ENCODE measurements at regions not wholly inside any gene's neighbourhood (a gene's known extent, or its start where the extent isn't known, plus 50 kb on each side); places are given as distances from the start of the nearest gene placed in this dataset.

DNA sequence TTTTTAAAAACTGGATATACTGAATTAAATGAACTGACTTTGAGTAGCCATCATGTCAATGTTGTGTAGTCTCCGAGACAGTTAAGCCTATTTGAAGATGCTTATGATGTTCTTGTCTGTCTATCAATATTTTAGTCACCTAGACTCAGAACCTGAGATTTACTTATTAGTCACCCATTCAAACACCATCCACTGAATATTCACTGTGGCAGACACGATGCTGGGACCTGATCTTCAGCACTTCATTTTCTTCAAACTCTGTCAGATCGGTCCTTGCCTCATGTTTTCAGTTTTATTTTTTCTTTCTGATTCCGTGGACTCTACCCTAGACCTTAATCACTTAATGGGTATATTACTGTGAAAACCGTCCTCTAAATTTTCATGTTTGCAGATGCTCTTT is 123.7 kb upstream of the MCHR2 start:
- no peak for ATAC-seq
- intact Hi-C loops (cut with DNase I) = loop anchor here (2.0 to 10.0 kb wide), 7 partner anchors 360 to 547 kb away; no protein-coding TSS in a partner anchor
- WGBS, 4 donors = 83 to 90% (median 86%) methylated on average over 5 of the region's 5 CpGs

DNA sequence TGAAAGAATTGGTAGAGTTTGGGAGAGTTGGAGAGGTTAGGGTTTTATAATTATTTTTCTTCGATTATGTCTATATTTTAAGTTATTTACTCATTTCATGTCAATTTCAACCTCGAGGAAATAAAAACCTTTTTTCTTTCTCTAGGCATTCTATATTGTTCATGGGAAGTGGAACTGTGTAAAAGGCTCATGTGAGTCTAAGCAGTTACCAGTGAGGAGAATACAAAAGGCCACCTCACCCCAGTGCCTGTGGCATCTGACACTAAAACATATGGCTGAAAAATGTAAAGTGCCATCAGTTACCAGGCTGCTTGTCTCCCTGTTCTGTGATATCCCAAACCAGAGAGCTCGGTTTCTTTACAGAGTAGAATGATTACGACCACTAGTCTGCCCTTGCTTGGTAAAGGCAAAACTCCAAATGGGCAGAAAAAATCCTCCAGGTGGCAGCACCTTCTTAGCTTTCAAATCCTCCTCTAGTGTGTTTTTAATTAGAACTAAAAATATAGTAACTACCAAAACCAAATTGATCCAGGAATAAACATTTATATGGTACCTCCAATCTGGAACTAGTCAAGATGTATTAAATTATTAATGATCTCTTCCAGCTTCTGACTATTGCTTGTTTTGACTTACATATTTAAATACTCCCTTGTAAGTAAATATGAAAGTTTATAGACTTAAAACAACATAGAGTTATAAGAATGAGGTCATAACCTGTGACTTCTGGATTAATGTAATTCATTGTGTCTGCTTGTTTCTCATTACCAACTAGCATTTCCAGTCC is 122.6 kb upstream of the MCHR2 start:
- DNase-seq = no peak
- Histone ChIP-seq H3K27me3 (peaks cover 0 to 8% (median 0%) of the 10 kb centered on the region in 9 donors), H3K36me3 (no peaks in the 10 kb centered on the region), H3K9me3 (no peaks in the 10 kb centered on the region), H3K4me1 (no peaks in the 10 kb centered on the region), H3K27ac (no peak overlapping the region), H3K4me3 (no peak overlapping the region)
- TF ChIP-seq, protein P1, sequence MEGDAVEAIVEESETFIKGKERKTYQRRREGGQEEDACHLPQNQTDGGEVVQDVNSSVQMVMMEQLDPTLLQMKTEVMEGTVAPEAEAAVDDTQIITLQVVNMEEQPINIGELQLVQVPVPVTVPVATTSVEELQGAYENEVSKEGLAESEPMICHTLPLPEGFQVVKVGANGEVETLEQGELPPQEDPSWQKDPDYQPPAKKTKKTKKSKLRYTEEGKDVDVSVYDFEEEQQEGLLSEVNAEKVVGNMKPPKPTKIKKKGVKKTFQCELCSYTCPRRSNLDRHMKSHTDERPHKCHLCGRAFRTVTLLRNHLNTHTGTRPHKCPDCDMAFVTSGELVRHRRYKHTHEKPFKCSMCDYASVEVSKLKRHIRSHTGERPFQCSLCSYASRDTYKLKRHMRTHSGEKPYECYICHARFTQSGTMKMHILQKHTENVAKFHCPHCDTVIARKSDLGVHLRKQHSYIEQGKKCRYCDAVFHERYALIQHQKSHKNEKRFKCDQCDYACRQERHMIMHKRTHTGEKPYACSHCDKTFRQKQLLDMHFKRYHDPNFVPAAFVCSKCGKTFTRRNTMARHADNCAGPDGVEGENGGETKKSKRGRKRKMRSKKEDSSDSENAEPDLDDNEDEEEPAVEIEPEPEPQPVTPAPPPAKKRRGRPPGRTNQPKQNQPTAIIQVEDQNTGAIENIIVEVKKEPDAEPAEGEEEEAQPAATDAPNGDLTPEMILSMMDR (IDR thresholded peaks at IDR 0.05) = peak; percentile 32 to 70 (median 56)
- no peak for TF ChIP-seq POLR2A (IDR thresholded peaks at IDR 0.05)
- WGBS, 4 donors = 19 to 30% (median 23%) methylated on average over 4 of the region's 4 CpGs
- intact Hi-C loops (cut with DNase I) = loop anchor here (1.0 to 10.0 kb wide), 8 partner anchors 361 to 548 kb away; no protein-coding TSS in a partner anchor
- no peak for ATAC-seq

More for the DNA sequence above, 123.7 kb upstream of the MCHR2 start:
- no peak overlapping the region for H3K27ac ChIP-seq
- H3K27me3 ChIP-seq = peaks cover 0 to 8% (median 0%) of the 10 kb centered on the region in 9 donors
- no peaks in the 10 kb centered on the region for H3K4me1 ChIP-seq
- no peak for DNase-seq
- TF ChIP-seq, protein P1 (IDR thresholded peaks at IDR 0.05) = no peak
- no peak for TF ChIP-seq POLR2A (IDR thresholded peaks at IDR 0.05)
- no peak overlapping the region for H3K4me3 ChIP-seq
- no peaks in the 10 kb centered on the region for H3K36me3 ChIP-seq
- H3K9me3 ChIP-seq = no peaks in the 10 kb centered on the region

DNA sequence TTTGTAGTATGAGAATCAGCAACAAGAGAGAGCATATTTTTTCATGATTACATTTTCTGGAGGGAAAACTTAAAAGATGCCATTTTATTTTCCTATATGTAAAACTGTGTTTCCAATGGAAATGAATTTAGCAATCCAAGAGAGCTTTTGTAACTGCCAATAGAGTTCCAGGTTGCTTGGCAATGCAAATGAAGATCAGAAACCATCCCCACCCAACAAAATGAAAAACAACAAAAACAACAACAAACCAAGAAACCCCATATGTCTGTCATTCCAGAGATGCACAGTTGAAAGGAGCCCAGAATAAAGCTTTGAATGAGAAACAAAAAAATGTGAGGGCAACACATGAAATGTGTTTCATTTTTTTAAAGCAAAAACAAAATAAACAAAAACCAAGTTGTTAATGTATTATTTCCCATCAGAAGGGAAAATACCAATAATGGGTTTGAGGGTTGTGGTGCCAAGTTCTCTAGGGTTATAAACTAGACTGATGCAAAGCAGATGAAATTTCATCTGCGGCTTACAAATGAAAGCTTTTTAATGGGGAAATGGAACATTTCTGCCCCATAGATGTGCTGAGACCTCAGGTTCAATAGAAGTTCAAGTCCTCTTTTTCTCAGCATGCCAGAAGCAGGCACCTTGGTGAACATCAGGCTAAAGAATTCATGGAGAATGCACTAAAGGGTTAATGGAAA is 121.5 kb upstream of the MCHR2 start:
- intact Hi-C loops (cut with DNase I) = loop anchor here (1.0 to 10.0 kb wide), 8 partner anchors 362 to 549 kb away; no protein-coding TSS in a partner anchor
- TF ChIP-seq POLR2A (IDR thresholded peaks at IDR 0.05) = no peak
- TF ChIP-seq, protein P1 (IDR thresholded peaks at IDR 0.05) = no peak
- 84 to 95% (median 88%) methylated on average over 1 of the region's 1 CpG for WGBS, 4 donors
- DNase-seq (no peak), ATAC-seq (no peak)
- H3K27me3 ChIP-seq = peaks cover 0 to 8% (median 0%) of the 10 kb centered on the region in 9 donors
- no peak overlapping the region for H3K4me3 ChIP-seq
- H3K36me3 ChIP-seq = no peaks in the 10 kb centered on the region
- H3K9me3 ChIP-seq = no peaks in the 10 kb centered on the region
- no peak overlapping the region for H3K27ac ChIP-seq
- no peaks in the 10 kb centered on the region for H3K4me1 ChIP-seq

All from heart left ventricle (tissue), 16 donors.